DMS53 treated with DMSO at 0.1 percent for 48 hours (cell line): ENCODE measurements at regions not wholly inside any gene's neighbourhood (a gene's known extent, or its start where the extent isn't known, plus 50 kb on each side); places are given as distances from the start of the nearest gene placed in this dataset.

ENCODE experiments used
- DNase-seq: peaks from one replicate; lab custom pipeline; 2025; ENCODE audit not compliant: unreplicated experiment; lab: John Stamatoyannopoulos, UW

- DNase-seq: no peak
Measured at GRCh38 chr20:40591536-40591935, 97.5 kb downstream of the MAFB start.

- no peak for DNase-seq
Measured at GRCh38 chr20:40591119-40591518, 97.9 kb downstream of the MAFB start.

GRCh38 chr20:40589581-40589980, 99.5 kb downstream of the MAFB start:
- no peak for DNase-seq

DNA sequence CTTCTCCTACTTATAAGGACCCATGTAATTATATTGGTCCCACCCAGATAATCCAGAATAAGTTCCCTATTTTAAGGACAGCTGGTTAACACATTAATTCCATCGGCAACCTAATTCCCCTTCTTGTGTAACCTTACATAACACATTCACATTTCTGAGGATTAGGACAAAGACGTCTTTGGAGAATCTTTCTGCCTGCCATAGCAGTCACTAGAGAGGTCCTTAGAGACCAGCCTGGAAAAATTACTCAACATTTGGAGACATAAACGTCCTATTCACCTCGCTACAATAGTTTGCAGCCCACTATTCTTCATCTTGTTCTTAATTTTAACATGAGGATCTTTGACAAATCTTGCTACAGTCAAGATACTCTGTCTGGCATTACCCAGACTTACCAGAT, 100.1 kb downstream of the MAFB start:
- no peak for DNase-seq

GRCh38 chr20:40587038-40587437, 102.0 kb downstream of the MAFB start:
- no peak for DNase-seq

DNA sequence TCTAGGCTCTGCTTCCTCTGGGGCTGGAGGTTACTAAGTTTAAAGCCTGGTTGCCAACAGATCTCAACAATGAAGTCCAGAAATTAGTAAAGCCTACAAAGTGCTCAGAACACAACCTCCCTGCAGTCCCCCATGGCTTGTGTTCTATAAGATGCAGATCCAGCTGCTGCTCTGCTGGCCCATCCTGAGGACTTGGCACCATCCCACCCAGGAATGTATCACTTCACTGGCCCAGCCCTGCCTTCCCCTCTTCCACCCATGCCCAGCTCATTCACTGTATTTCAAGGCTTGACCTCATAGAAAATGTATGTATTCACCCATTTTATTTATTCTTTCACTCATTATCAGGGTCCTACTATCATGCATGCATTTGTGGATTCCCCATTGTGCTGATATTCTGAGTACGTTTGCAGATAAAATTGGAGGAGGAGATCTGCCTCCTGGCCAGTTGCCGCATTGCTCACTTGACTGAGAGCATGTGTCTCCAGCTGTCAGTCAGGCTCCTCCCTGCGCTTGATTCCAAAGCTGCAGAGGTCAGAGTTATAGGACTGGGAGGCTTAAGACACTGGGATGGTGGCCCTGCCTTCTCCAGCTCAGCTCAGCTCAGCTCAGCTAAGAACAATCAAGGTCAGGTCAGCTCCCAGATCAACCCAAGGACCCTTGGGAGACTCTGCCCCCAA, 104.8 kb downstream of the MAFB start:
- DNase-seq: no peak

- DNase-seq: no peak
Measured at GRCh38 chr20:40583636-40584035, 105.4 kb downstream of the MAFB start.

GRCh38 chr20:40583205-40583604, 105.8 kb downstream of the MAFB start:
- DNase-seq: no peak

GRCh38 chr20:40582531-40582930, 106.5 kb downstream of the MAFB start:
- DNase-seq: no peak

DNA sequence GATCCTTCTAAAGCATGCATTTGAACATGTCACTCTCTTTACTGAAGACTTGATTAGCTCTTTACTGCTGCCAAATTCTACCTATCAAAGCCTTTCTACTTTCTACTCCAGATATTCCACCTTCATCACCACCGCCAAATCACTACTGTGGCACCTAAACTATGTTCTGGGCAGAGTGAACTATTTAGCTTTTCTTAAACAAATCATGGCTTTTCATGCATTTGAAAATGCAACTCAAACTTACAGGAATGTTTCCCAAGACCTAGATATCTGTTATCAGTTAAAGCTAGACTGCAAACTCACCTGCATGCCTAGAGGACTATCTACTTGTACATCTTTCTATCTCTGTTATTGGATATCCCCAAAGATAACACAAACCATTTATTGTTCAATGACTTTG, 109.3 kb downstream of the MAFB start:
- no peak for DNase-seq

DNA sequence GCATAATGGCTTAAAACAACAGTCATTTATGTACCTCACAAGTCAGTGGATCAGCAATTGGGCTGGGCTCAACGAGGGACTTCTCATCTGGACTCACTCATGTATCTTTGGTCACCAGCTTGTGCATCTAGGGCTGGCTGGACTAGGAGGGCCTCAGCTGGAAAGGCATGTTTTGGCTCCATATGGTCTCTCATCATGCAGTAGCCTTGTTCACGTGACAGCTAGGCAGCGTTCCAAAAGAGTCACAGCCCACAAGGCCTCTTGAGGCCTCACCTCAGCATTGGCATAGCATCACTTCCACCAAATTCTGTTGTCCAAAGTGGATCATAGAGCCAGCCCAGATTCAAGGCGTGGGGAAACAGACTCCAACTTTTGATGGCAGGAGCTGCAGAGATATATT, 110.1 kb downstream of the MAFB start:
- DNase-seq: no peak

GRCh38 chr20:40575851-40576250, 113.2 kb downstream of the MAFB start:
- DNase-seq: no peak

DNA sequence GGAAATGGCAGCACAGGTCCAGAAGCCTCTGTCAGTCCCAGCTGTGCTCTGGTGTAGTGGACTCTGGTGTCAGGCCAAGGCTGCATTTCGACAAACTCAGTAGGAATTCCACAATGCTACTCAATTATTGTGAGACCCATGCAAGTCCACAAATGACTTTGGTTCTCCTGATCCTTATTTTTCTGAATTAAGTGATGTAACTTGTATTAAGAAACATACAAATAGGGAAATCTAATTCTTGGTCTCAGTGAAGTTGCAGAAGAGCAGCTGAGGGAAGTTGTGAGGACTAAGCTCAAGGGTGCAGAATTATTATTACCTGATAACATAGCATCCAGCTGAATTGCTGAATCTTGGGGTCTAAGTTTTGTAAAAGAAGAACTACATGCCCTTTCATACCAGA, 116.8 kb downstream of the MAFB start:
- no peak for DNase-seq

DNA sequence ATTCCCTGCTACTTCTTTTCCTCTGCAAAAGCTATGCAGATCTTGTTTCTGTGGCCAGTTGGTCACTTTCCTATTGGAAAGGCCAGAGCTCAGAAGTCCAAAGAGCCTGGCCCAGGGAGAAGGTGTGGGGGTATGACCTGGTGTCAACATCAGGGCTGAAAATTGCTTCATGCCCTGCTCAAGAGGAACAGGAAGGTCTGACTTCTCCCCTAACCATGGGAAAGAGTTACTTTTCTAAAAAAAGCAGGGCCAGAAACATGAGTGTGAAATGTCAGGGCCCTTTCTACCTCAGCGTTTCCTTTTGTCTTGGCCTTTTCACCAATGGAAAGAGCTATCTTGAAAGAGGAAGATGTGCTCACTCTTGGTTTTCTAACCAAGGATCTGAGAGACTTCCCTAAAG, 117.4 kb downstream of the MAFB start:
- no peak for DNase-seq

GRCh38 chr20:40568200-40568599, 120.8 kb downstream of the MAFB start:
- DNase-seq: no peak

DNA sequence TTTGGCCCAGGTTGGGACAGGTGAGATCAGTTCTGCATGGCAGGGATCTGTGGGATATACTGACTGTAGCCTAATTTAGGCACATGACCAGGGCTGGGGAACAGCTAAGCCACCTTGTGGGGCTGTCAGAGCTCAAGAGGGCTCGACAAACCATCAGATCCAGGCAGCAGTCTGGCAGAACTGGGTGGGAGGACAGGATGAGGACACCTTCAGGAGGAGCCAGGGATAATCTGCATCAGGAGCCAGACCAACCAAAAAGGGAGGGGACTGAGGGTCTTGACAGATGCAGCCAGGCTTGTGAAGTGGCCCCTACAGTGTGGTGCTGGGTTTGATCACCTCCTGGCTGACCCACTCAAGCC, 123.4 kb downstream of the MAFB start:
- no peak for DNase-seq

DNA sequence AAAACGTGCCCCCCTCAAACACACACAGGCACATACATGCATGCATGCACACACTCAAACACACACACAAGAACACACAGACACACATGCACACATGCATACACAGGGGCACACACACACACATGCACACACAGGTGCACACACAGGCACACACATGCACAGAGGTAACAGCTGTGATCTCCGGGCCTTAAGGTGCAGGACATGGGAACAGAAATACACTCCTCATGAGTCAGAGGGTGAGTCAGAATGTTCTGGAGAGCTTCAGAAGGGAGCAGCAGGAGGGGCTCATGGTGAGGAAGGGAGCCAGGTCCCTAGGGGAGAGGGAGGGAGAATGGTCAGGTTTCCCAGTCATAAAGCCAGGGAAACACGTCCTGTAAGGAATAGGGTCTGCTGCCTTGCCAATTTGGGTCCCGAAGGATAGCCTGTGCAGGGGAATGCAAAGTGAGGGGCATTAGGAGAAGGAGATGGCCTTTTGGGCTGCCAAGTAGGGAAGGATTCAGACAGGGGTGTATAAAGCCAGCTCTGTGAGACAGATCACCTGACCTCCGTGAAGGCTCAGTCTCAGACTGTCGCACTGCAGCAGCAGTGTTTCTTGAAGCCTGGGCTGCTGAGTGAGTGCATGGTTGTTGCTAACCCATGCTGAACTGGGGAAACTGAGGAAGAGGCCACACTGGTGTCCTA, 123.9 kb downstream of the MAFB start:
- DNase-seq: no peak

DNA sequence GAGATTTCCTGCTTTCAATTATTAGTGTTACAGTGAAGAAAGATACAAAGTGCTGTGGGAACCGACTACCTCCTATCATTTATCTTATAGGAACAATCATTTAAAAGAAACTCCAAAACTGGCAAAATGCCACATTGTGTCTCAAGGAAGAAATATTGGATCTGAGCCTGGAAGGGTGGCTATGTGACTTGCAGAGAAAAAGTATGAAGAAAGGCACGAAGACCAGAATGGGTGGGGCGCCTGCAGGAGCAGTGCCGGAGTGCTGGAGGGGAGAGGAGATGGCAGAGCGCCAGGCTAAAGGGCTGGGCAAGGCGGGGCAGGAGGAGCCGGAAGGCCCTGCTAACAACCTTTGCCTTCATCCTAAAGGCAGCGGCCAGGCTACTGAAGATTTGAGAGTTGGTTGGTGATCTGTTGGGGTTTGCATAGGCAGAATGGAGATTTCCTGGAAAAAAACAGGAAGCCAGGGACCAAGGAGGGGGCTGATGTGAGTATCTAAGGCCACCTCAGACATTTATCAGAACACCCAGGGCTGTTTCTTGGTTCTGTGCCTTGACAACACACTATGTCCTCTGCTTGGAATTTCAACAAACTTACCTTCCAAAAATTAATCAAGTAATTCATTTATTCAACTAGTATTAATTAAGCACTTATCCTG, 125.6 kb downstream of the MAFB start:
- no peak for DNase-seq

DNA sequence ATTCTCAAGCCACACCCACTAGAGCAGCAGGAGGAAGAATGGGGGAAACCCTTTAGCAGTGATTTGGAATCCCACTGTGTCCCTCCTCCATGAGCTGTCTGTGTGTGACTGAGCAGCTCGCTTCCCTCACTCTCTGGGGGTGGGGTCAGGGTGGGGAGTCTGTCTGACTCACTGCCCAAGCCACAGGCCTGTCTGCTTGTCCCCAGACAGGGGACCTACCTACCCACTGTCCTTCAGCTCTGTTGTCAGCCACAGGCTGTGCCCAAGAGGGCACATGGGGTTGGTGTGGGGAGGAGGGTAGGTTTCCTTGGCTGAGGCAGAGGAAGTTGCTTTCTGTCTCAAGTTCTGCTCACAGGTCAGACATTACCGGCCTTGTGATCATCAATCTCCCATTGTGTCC, 127.0 kb downstream of the MAFB start:
- DNase-seq: no peak

DNA sequence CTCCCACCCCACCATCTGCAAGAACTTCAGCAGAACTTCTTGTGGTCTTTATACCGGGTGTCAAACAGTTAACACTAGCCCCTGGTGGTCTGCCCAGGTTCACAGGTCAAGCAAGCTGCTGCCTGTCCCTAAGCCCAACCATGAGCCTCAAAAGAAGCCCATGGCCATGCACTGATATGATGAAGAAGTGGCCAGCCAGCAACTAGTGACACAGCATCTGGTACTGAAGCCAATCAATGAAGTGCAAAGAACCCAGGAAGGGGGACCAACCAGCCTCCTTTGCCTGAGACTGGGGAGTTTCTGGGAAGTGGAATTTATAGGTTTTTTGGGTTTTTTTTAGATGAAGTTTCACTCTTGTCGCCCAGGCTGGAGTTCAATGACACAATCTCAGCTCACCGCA, 127.8 kb downstream of the MAFB start:
- no peak for DNase-seq

DNA sequence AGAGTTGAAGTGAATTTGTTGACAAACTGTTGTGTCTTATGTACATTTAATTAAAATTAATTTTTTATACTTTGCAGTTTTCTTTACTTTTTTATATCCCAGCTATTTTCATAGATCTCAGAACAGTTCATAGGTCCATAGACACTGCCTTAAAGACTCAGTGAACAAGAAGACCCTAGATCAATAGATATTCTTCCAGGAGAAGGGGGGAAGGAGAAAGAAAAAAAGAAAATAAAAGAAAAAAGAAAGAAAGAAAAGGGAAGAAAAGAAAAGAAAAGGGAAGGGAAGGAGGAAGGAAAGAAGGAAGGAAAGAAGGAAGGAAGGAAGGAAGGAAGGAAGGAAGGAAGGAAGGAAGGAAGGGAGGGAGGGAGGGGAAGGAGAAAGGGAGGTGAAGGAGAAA, 130.8 kb downstream of the MAFB start:
- DNase-seq: no peak

GRCh38 chr20:40551125-40551530, 137.9 kb downstream of the MAFB start:
- no peak for DNase-seq
